ENCODE measurements at regions not wholly inside any gene's neighbourhood (a gene's known extent, or its start where the extent isn't known, plus 50 kb on each side); places are given as distances from the start of the nearest gene placed in this dataset.

- Histone ChIP-seq H3K9me3 (ENCODE audit: low read depth) (no peaks in the 10 kb centered on the region), H2AFZ (replicated peaks) (no peak overlapping the region), H3K4me3 (no peak overlapping the region), H3F3A (ENCODE audit: low read depth) (no peaks in the 10 kb centered on the region), H3K27ac (no peak overlapping the region), H4K20me1 (ENCODE audit: low read depth) (no peaks in the 10 kb centered on the region), H3K79me2 (ENCODE audit: low read depth) (no peaks in the 10 kb centered on the region), H3K27me3 (no peaks in the 10 kb centered on the region), H3K4me1 (no peaks in the 10 kb centered on the region), H3K9ac (no peak overlapping the region), H3K4me2 (no peak overlapping the region), H3K36me3 (no peaks in the 10 kb centered on the region)
- TF ChIP-seq EZH2phosphoT487 (IDR thresholded peaks at IDR 0.05) (no peak), EZH2 (IDR thresholded peaks at IDR 0.05) (no peak), CTCF (IDR thresholded peaks at IDR 0.05) (no peak)
- no peaks in the 10 kb centered on the region for H3K4me1 Mint-ChIP-seq
- H3K27me3 Mint-ChIP-seq (ENCODE audit: insufficient read depth, low read depth), result no peaks in the 10 kb centered on the region
- H3K9me3 Mint-ChIP-seq, result peaks cover 8% of the 10 kb centered on the region
- H3K36me3 Mint-ChIP-seq, result no peaks in the 10 kb centered on the region
- H3K4me3 Mint-ChIP-seq, result no peak overlapping the region
- H3K27ac Mint-ChIP-seq, result no peak overlapping the region
- no peak for DNase-seq (ENCODE audit: low spot score)
Observed at GRCh38 chr1:193321242-193321840, 134.9 kb upstream of the B3GALT2 start.

GRCh38 chr1:193320270-193320669, 133.9 kb upstream of the B3GALT2 start:
- Histone ChIP-seq H3K9ac (no peak overlapping the region), H3K9me3 (ENCODE audit: low read depth) (no peaks in the 10 kb centered on the region)
- peaks cover 6% of the 10 kb centered on the region for H3K9me3 Mint-ChIP-seq

GRCh38 chr1:193318347-193318746, 131.9 kb upstream of the B3GALT2 start:
- no peaks in the 10 kb centered on the region for H3K36me3 Mint-ChIP-seq
- H3K4me3 Mint-ChIP-seq, result no peak overlapping the region
- Histone ChIP-seq H3K36me3 (no peaks in the 10 kb centered on the region), H3K4me1 (no peaks in the 10 kb centered on the region), H3K27ac (no peak overlapping the region), H3K79me2 (ENCODE audit: low read depth) (no peaks in the 10 kb centered on the region), H3K27me3 (no peaks in the 10 kb centered on the region), H4K20me1 (ENCODE audit: low read depth) (no peaks in the 10 kb centered on the region), H3K9ac (no peak overlapping the region), H3K9me3 (ENCODE audit: low read depth) (no peaks in the 10 kb centered on the region), H3F3A (ENCODE audit: low read depth) (no peaks in the 10 kb centered on the region), H3K4me3 (no peak overlapping the region), H3K4me2 (no peak overlapping the region), H2AFZ (replicated peaks) (no peak overlapping the region)
- no peaks in the 10 kb centered on the region for H3K4me1 Mint-ChIP-seq
- H3K9me3 Mint-ChIP-seq, result peaks cover 6% of the 10 kb centered on the region
- no peak for DNase-seq (ENCODE audit: low spot score)
- H3K27ac Mint-ChIP-seq, result no peak overlapping the region
- no peak for TF ChIP-seq CTCF (IDR thresholded peaks at IDR 0.05)
- TF ChIP-seq EZH2phosphoT487 (IDR thresholded peaks at IDR 0.05), result no peak
- TF ChIP-seq EZH2 (IDR thresholded peaks at IDR 0.05), result no peak
- no peaks in the 10 kb centered on the region for H3K27me3 Mint-ChIP-seq (ENCODE audit: insufficient read depth, low read depth)

More at GRCh38 chr1:193320270-193320669, 133.9 kb upstream of the B3GALT2 start:
- H3K36me3 Mint-ChIP-seq, result no peaks in the 10 kb centered on the region
- no peak overlapping the region for H3K4me3 Mint-ChIP-seq
- Histone ChIP-seq H3K4me2 (no peak overlapping the region), H4K20me1 (ENCODE audit: low read depth) (no peaks in the 10 kb centered on the region), H3F3A (ENCODE audit: low read depth) (no peaks in the 10 kb centered on the region), H3K4me1 (no peaks in the 10 kb centered on the region), H3K36me3 (no peaks in the 10 kb centered on the region), H3K4me3 (no peak overlapping the region), H3K27ac (no peak overlapping the region), H3K79me2 (ENCODE audit: low read depth) (no peaks in the 10 kb centered on the region), H2AFZ (replicated peaks) (no peak overlapping the region), H3K27me3 (no peaks in the 10 kb centered on the region)
- DNase-seq (ENCODE audit: low spot score), result no peak
- TF ChIP-seq CTCF (IDR thresholded peaks at IDR 0.05) (no peak), EZH2 (IDR thresholded peaks at IDR 0.05) (no peak), EZH2phosphoT487 (IDR thresholded peaks at IDR 0.05) (no peak)
- no peaks in the 10 kb centered on the region for H3K27me3 Mint-ChIP-seq (ENCODE audit: insufficient read depth, low read depth)
- H3K4me1 Mint-ChIP-seq, result no peaks in the 10 kb centered on the region
- H3K27ac Mint-ChIP-seq, result no peak overlapping the region

Measured in neural progenitor cell (in vitro differentiated cells).